ENCODE measurements at regions not wholly inside any gene's neighbourhood (a gene's known extent, or its start where the extent isn't known, plus 50 kb on each side); places are given as distances from the start of the nearest gene placed in this dataset.

- H3K4me3 ChIP-seq (ENCODE audit: control extremely low read depth in 1 of 5, extremely low read depth in 1 of 5, insufficient read depth in 1 of 5, low read depth in 2 of 5, low read length in 4 of 5): no peak overlapping the region
- H3K27ac Mint-ChIP-seq: no peak overlapping the region
- CTCF ChIA-PET: no interaction called here
Observed at GRCh38 chr7:46282155-46282554, 361.1 kb upstream of the IGFBP3 start.

GRCh38 chr7:46281071-46281470, 360.0 kb upstream of the IGFBP3 start:
- no peak for TF ChIP-seq EZH2 (IDR thresholded peaks at IDR 0.05; ENCODE audit: borderline replicate concordance, insufficient read depth, low read depth, low read length, poor library complexity, severe bottlenecking)
- no peak for TF ChIP-seq CTCF (IDR thresholded peaks at IDR 0.05)
- POLR2A ChIA-PET: no interaction called here
- Histone ChIP-seq H3K27me3 (replicated peaks in 1 of 4; ENCODE audit: control extremely low read depth in 1 of 4, control insufficient read depth in 3 of 4, insufficient read depth in 4 of 4, low read length in 3 of 4) (no peaks in the 10 kb centered on the region), H2AFZ (ENCODE audit: insufficient read depth, low read depth, low read length, poor library complexity, severe bottlenecking) (no peak overlapping the region), H3K79me2 (ENCODE audit: control insufficient read depth, insufficient read depth, low read length) (no peaks in the 10 kb centered on the region), H3K27ac (ENCODE audit: low read length in 2 of 2) (no peak overlapping the region), H3K36me3 (replicated peaks in 1 of 2; ENCODE audit: control extremely low read depth in 1 of 2, control insufficient read depth in 1 of 2, extremely low read depth in 1 of 2, insufficient read depth in 2 of 2, low read length in 1 of 2) (no peaks in the 10 kb centered on the region), H4K20me1 (ENCODE audit: control insufficient read depth, insufficient read depth, low read length, poor library complexity, severe bottlenecking) (no peaks in the 10 kb centered on the region), H3K4me1 (ENCODE audit: control insufficient read depth in 2 of 2, insufficient read depth in 2 of 2, low read length in 2 of 2) (no peaks in the 10 kb centered on the region), H3K4me3 (ENCODE audit: control extremely low read depth in 1 of 5, extremely low read depth in 1 of 5, insufficient read depth in 1 of 5, low read depth in 2 of 5, low read length in 4 of 5) (no peak overlapping the region), H3K9me3 (ENCODE audit: control extremely low read depth in 1 of 3, control insufficient read depth in 2 of 3, insufficient read depth in 1 of 3, low read length in 2 of 3) (no peaks in the 10 kb centered on the region), H3K9ac (ENCODE audit: low read length) (no peak overlapping the region), H3K4me2 (replicated peaks; ENCODE audit: low read depth, low read length, poor library complexity, severe bottlenecking) (no peak overlapping the region)
- Mint-ChIP-seq H3K27me3 (no peaks in the 10 kb centered on the region), H3K4me1 (no peaks in the 10 kb centered on the region), H3K27ac (no peak overlapping the region), H3K9me3 (ENCODE audit: insufficient read depth) (no peaks in the 10 kb centered on the region), H3K4me3 (no peak overlapping the region)
- ATAC-seq (ENCODE audit: low read depth): no peak
- WGBS (ENCODE audit: insufficient coverage): no CpG with 5 or more reads among the region's 2 CpGs
- CTCF ChIA-PET: no interaction called here
- DNase-seq: no peak
- intact Hi-C loops (cut with micrococcal nuclease): no loop called here

More at GRCh38 chr7:46282155-46282554, 361.1 kb upstream of the IGFBP3 start:
- no peaks in the 10 kb centered on the region for H3K4me1 Mint-ChIP-seq
- DNase-seq (no peak), ATAC-seq (ENCODE audit: low read depth) (no peak)
- Histone ChIP-seq H3K36me3 (replicated peaks in 1 of 2; ENCODE audit: control extremely low read depth in 1 of 2, control insufficient read depth in 1 of 2, extremely low read depth in 1 of 2, insufficient read depth in 2 of 2, low read length in 1 of 2) (no peaks in the 10 kb centered on the region), H4K20me1 (ENCODE audit: control insufficient read depth, insufficient read depth, low read length, poor library complexity, severe bottlenecking) (no peaks in the 10 kb centered on the region), H3K9ac (ENCODE audit: low read length) (no peak overlapping the region), H3K4me1 (ENCODE audit: control insufficient read depth in 2 of 2, insufficient read depth in 2 of 2, low read length in 2 of 2) (no peaks in the 10 kb centered on the region), H3K27me3 (replicated peaks in 1 of 4; ENCODE audit: control extremely low read depth in 1 of 4, control insufficient read depth in 3 of 4, insufficient read depth in 4 of 4, low read length in 3 of 4) (no peaks in the 10 kb centered on the region), H3K4me2 (replicated peaks; ENCODE audit: low read depth, low read length, poor library complexity, severe bottlenecking) (no peak overlapping the region), H3K79me2 (ENCODE audit: control insufficient read depth, insufficient read depth, low read length) (no peaks in the 10 kb centered on the region), H2AFZ (ENCODE audit: insufficient read depth, low read depth, low read length, poor library complexity, severe bottlenecking) (no peak overlapping the region), H3K9me3 (ENCODE audit: control extremely low read depth in 1 of 3, control insufficient read depth in 2 of 3, insufficient read depth in 1 of 3, low read length in 2 of 3) (no peaks in the 10 kb centered on the region), H3K27ac (ENCODE audit: low read length in 2 of 2) (no peak overlapping the region)
- TF ChIP-seq CTCF (IDR thresholded peaks at IDR 0.05): no peak
- TF ChIP-seq EZH2 (IDR thresholded peaks at IDR 0.05; ENCODE audit: borderline replicate concordance, insufficient read depth, low read depth, low read length, poor library complexity, severe bottlenecking): no peak
- intact Hi-C loops (cut with micrococcal nuclease): no loop called here
- POLR2A ChIA-PET: no interaction called here
- H3K9me3 Mint-ChIP-seq (ENCODE audit: insufficient read depth): no peaks in the 10 kb centered on the region
- no CpG with 5 or more reads among the region's 1 CpG for WGBS (ENCODE audit: insufficient coverage)
- H3K27me3 Mint-ChIP-seq: no peaks in the 10 kb centered on the region
- no peak overlapping the region for H3K4me3 Mint-ChIP-seq
